IMR-90 (cell line): ENCODE measurements at regions not wholly inside any gene's neighbourhood (a gene's known extent, or its start where the extent isn't known, plus 50 kb on each side); places are given as distances from the start of the nearest gene placed in this dataset.

Source experiments
- ATAC-seq: fragments of 200-7000 bp; cut with Tn5 transposase; 2 replicates; pipeline ENCODE4 v1.9.1; 2020; ENCODE audit warnings: low read depth, mild to moderate bottlenecking, moderate library complexity
- BruUV-seq: library from RNA; stranded (reverse); fragments of 400-500 nt; replicated peaks from 2 replicates; lab custom pipeline; 2021; lab: Mats Ljungman, UMichigan
- CTCF ChIA-PET: fragments of 300-600 bp; formaldehyde crosslinking; extraction: SDS; loops from one replicate; lab custom pipeline; 2021; ENCODE audit warnings: antibody characterized with exemption; lab: Yijun Ruan, JAX
- POLR2A ChIA-PET: fragments of 300-600 bp; sonication (Branson Sonifier 250); formaldehyde crosslinking; loops from one replicate; lab custom pipeline; 2022; ENCODE audit warnings: antibody characterized with exemption; ENCODE audit not compliant: unreplicated experiment; lab: Charles Lee
- DNase-seq: peaks from one replicate; pipeline ENCODE4 v3.0.0; 2013
- H2AFZ ChIP-seq: replicated peaks from 2 replicates; pipeline ENCODE3; 2013; ENCODE audit warnings: low read length, mild to moderate bottlenecking; ENCODE audit not compliant: poor library complexity
- H2AK5ac ChIP-seq: 2 replicates; pipeline ENCODE4 v1.6.1; 2013; ENCODE audit warnings: low read depth, low read length, inconsistent platforms
- H2AK9ac ChIP-seq: replicated peaks from 2 replicates; pipeline ENCODE3; 2013; ENCODE audit warnings: mild to moderate bottlenecking, low read depth, low read length, moderate library complexity; ENCODE audit not compliant: poor library complexity
- H2BK120ac ChIP-seq: 2 replicates; pipeline ENCODE4 v1.6.1; 2013; ENCODE audit warnings: low read depth, low read length, inconsistent platforms
- H2BK15ac ChIP-seq: 3 replicates; pipeline ENCODE4 v1.6.1; 2013; ENCODE audit warnings: low read depth, low read length, inconsistent platforms
- H2BK20ac ChIP-seq: 2 replicates; pipeline ENCODE4 v1.6.1; 2013; ENCODE audit warnings: low read depth, mild to moderate bottlenecking, inconsistent platforms, low read length, moderate library complexity
- H2BK5ac ChIP-seq: 2 replicates; pipeline ENCODE4 v1.6.1; 2013; ENCODE audit warnings: mild to moderate bottlenecking, low read depth, low read length, inconsistent platforms; ENCODE audit not compliant: poor library complexity, severe bottlenecking
- H3K14ac ChIP-seq: replicated peaks from 2 replicates; pipeline ENCODE4 v1.6.1; 2013; ENCODE audit warnings: low read depth, low read length, inconsistent platforms
- H3K18ac ChIP-seq: 2 replicates; pipeline ENCODE4 v1.6.1; 2013; ENCODE audit warnings: low read depth, low read length, control low read depth
- H3K23ac ChIP-seq: 2 replicates; pipeline ENCODE4 v1.6.1; 2013; ENCODE audit warnings: low read depth, low read length, inconsistent platforms
- H3K27ac ChIP-seq: 2 replicates; pipeline ENCODE4 v1.5.1; 2013; ENCODE audit warnings: mild to moderate bottlenecking, control low read depth, low read length; ENCODE audit not compliant: insufficient read depth
- H3K27me3 ChIP-seq: 2 replicates; pipeline ENCODE4 v1.6.1; 2013; ENCODE audit warnings: low read length; ENCODE audit not compliant: control insufficient read depth, insufficient read depth
- H3K36me3 ChIP-seq: 2 replicates; pipeline ENCODE4 v1.6.1; 2013; ENCODE audit warnings: low read length, mixed read lengths; ENCODE audit not compliant: control insufficient read depth, insufficient read depth
- H3K4ac ChIP-seq: 2 replicates; pipeline ENCODE4 v1.6.1; 2013; ENCODE audit warnings: low read depth, low read length, inconsistent platforms
- H3K4me1 ChIP-seq: 2 replicates; pipeline ENCODE4 v1.6.1; 2013; ENCODE audit warnings: low read length, mixed read lengths; ENCODE audit not compliant: control insufficient read depth, insufficient read depth
- H3K4me2 ChIP-seq: 2 replicates; pipeline ENCODE4 v1.6.1; 2013; ENCODE audit warnings: low read depth, mild to moderate bottlenecking, control low read depth, low read length, moderate library complexity
- H3K4me3 ChIP-seq: 2 replicates; pipeline ENCODE4 v1.5.1; 2013; ENCODE audit warnings: low read depth, mild to moderate bottlenecking, control low read depth, low read length, moderate library complexity; ENCODE audit not compliant: insufficient read depth
- H3K56ac ChIP-seq: 2 replicates; pipeline ENCODE4 v1.6.1; 2013; ENCODE audit warnings: low read length, inconsistent platforms; ENCODE audit not compliant: insufficient read depth; ENCODE audit errors: extremely low read depth
- H3K79me1 ChIP-seq, 2 experiments: 2 replicates each; pipeline ENCODE4 v1.6.1; 2013; ENCODE audit warnings: low read length in 2 of 2, inconsistent platforms in 1 of 2, low read depth in 1 of 2
- H3K9ac ChIP-seq: 2 replicates; pipeline ENCODE4 v1.6.1; 2013; ENCODE audit warnings: low read depth, low read length, control low read depth
- H3K9me1 ChIP-seq: 2 replicates; pipeline ENCODE4 v1.6.1; 2013; ENCODE audit warnings: low read length, inconsistent platforms; ENCODE audit not compliant: insufficient read depth
- H3K9me3 ChIP-seq: 2 replicates; pipeline ENCODE4 v1.6.1; 2013; ENCODE audit warnings: low read length; ENCODE audit not compliant: control insufficient read depth, insufficient read depth
- H4K20me1 ChIP-seq: 2 replicates; pipeline ENCODE4 v1.6.1; 2013; ENCODE audit warnings: low read length, inconsistent platforms; ENCODE audit not compliant: insufficient read depth
- H4K5ac ChIP-seq: 2 replicates; pipeline ENCODE4 v1.6.1; 2013; ENCODE audit warnings: mild to moderate bottlenecking, low read depth, low read length, control low read depth
- H4K8ac ChIP-seq, 2 experiments: 2 replicates each; pipeline ENCODE4 v1.6.1; 2013; ENCODE audit warnings: low read depth in 2 of 2, low read length in 2 of 2, control low read depth in 1 of 2, inconsistent platforms in 1 of 2
- H4K91ac ChIP-seq: 2 replicates; pipeline ENCODE4 v1.6.1; 2013; ENCODE audit warnings: low read depth, low read length, inconsistent platforms; ENCODE audit not compliant: insufficient read depth
- BHLHE40 ChIP-seq: fragments of 150-350 bp; IDR thresholded peaks from 2 replicates; pipeline ENCODE4 v1.6.1; 2016; ENCODE audit warnings: mild to moderate bottlenecking, low read depth, low read length
- CEBPB ChIP-seq: IDR thresholded peaks from 2 replicates; pipeline ENCODE4 v1.6.1; 2012; ENCODE audit warnings: low read depth, low read length, improper control_type of control experiment
- CHD1 ChIP-seq: IDR thresholded peaks from 2 replicates; pipeline ENCODE4 v1.6.1; 2012; ENCODE audit warnings: low read depth, low read length, improper control_type of control experiment
- CTCF ChIP-seq: conservative IDR thresholded peaks from 2 replicates; pipeline ENCODE4 v1.5.1; 2012; ENCODE audit warnings: mild to moderate bottlenecking, low read depth, low read length, improper control_type of control experiment
- ELK1 ChIP-seq: fragments of 150-350 bp; IDR thresholded peaks from 2 replicates; pipeline ENCODE4 v1.6.1; 2016; ENCODE audit warnings: low read depth, mild to moderate bottlenecking, low read length, moderate library complexity, borderline replicate concordance
- FOS ChIP-seq: fragments of 150-350 bp; IDR thresholded peaks from 2 replicates; pipeline ENCODE4 v1.6.1; 2016; ENCODE audit warnings: low read depth, low read length
- MAFK ChIP-seq: IDR thresholded peaks from 2 replicates; pipeline ENCODE4 v1.6.1; 2012; ENCODE audit warnings: low read depth, low read length, improper control_type of control experiment
- MAZ ChIP-seq: IDR thresholded peaks from 2 replicates; pipeline ENCODE4 v1.6.1; 2012; ENCODE audit warnings: low read depth, mild to moderate bottlenecking, low read length, improper control_type of control experiment, moderate library complexity, borderline replicate concordance
- MXI1 ChIP-seq: IDR thresholded peaks from 2 replicates; pipeline ENCODE4 v1.6.1; 2012; ENCODE audit warnings: low read depth, mild to moderate bottlenecking, low read length, moderate library complexity, borderline replicate concordance
- NFE2L2 ChIP-seq: fragments of 150-350 bp; IDR thresholded peaks from 2 replicates; pipeline ENCODE4 v1.6.1; 2016; ENCODE audit warnings: low read depth, mild to moderate bottlenecking, low read length
- POLR2A ChIP-seq: IDR thresholded peaks from 2 replicates; pipeline ENCODE4 v1.6.1; 2012; ENCODE audit warnings: mild to moderate bottlenecking, low read depth, low read length
- RAD21 ChIP-seq: IDR thresholded peaks from 2 replicates; pipeline ENCODE4 v1.6.1; 2012; ENCODE audit warnings: low read length, improper control_type of control experiment
- RCOR1 ChIP-seq: IDR thresholded peaks from 2 replicates; pipeline ENCODE4 v1.6.1; 2012; ENCODE audit warnings: mild to moderate bottlenecking, low read length, improper control_type of control experiment; ENCODE audit not compliant: insufficient replicate concordance
- RFX5 ChIP-seq: IDR thresholded peaks from 2 replicates; pipeline ENCODE4 v1.8.0; 2012; ENCODE audit warnings: low read depth, mild to moderate bottlenecking, low read length, moderate library complexity
- SMC3 ChIP-seq: fragments of 150-350 bp; IDR thresholded peaks from 2 replicates; pipeline ENCODE4 v1.6.1; 2016; ENCODE audit warnings: low read depth, mild to moderate bottlenecking, antibody characterized with exemption, low read length, moderate library complexity
- USF2 ChIP-seq: fragments of 150-350 bp; IDR thresholded peaks from 2 replicates; pipeline ENCODE4 v1.6.1; 2017; ENCODE audit warnings: mild to moderate bottlenecking, antibody characterized with exemption, low read length, low read depth
- dilution Hi-C: fragments of 300-500 bp; cut with HindIII; formaldehyde crosslinking; loops from one replicate; pipeline ENCODE4 v1.14.3; 2018; ENCODE audit warnings: low sequenced_read_pairs; ENCODE audit not compliant: unreplicated experiment
- in situ Hi-C: fragments of 300-500 bp; cut with MboI; formaldehyde crosslinking; loops from 3 replicates; pipeline ENCODE4 v1.14.3; 2019; ENCODE audit warnings: low sequenced_read_pairs, inconsistent platforms, mixed read lengths
- intact Hi-C: fragments of 100-400 bp; cut with micrococcal nuclease; formaldehyde crosslinking; loops from 2 replicates; pipeline ENCODE4 v1.10.0; 2022

GRCh38 chr7:41198502-41198901 lies 504.4 kb downstream of the INHBA start:
- Histone ChIP-seq H3K4me3 (no peak overlapping the region), H3K79me1 (no peaks in the 10 kb centered on the region), H3K14ac (no peak overlapping the region), H3K23ac (no peak overlapping the region), H4K20me1 (no peaks in the 10 kb centered on the region), H2AK9ac (no peak overlapping the region), H4K8ac (no peak overlapping the region), H2AK5ac (no peak overlapping the region), H3K4me1 (no peaks in the 10 kb centered on the region), H3K27me3 (no peaks in the 10 kb centered on the region), H4K91ac (no peak overlapping the region), H4K5ac (no peak overlapping the region), H3K36me3 (no peaks in the 10 kb centered on the region), H3K56ac (no peak overlapping the region), H2BK15ac (no peak overlapping the region), H3K9me1 (no peaks in the 10 kb centered on the region), H3K27ac (no peak overlapping the region), H3K4ac (no peak overlapping the region), H2BK120ac (no peak overlapping the region), H2BK5ac (no peak overlapping the region), H3K9me3 (no peaks in the 10 kb centered on the region), H3K4me2 (no peak overlapping the region), H3K9ac (no peak overlapping the region), H3K18ac (no peak overlapping the region), H2AFZ (no peak overlapping the region), H2BK20ac (no peak overlapping the region)
- intact Hi-C loops (no loop called here), in situ Hi-C loops (no loop called here), dilution Hi-C loops (no loop called here)
- ChIA-PET POLR2A (no interaction called here), CTCF (no interaction called here)
- DNase-seq (no peak), ATAC-seq (no peak)
- TF ChIP-seq CTCF (no peak), MAZ (no peak), CEBPB (no peak), RFX5 (no peak), USF2 (no peak), POLR2A (no peak), RCOR1 (no peak), NFE2L2 (no peak), SMC3 (no peak), BHLHE40 (no peak), MXI1 (no peak), ELK1 (no peak), FOS (no peak), RAD21 (no peak), MAFK (no peak), CHD1 (no peak)
- BruUV-seq, result no TSS peak
